GM23338 (cell line): ENCODE measurements at regions not wholly inside any gene's neighbourhood (a gene's known extent, or its start where the extent isn't known, plus 50 kb on each side); places are given as distances from the start of the nearest gene placed in this dataset.
A peak's percentile ranks its signal among the peaks of the same experiment; 100 is the strongest.

ENCODE experiments used
- ATAC-seq: fragments of 200-7000 bp; cut with Tn5 transposase; 3 replicates; pipeline ENCODE4 v1.9.1; 2020
- DNase-seq: peaks from one replicate; pipeline ENCODE4 v3.0.0-alpha.2; 2015; ENCODE audit warnings: low spot score
- H2AFZ ChIP-seq: fragments of 200-600 bp; sonication (generic); 2 replicates; pipeline ENCODE4 v1.8.0; 2016; ENCODE audit warnings: antibody characterized with exemption, mild to moderate bottlenecking, moderate library complexity
- H3F3A ChIP-seq: fragments of 200-600 bp; sonication (generic); replicated peaks from 2 replicates; pipeline ENCODE4 v1.8.0; 2017; ENCODE audit warnings: antibody characterized with exemption, mixed run types, low read depth
- H3K27ac ChIP-seq: fragments of 200-600 bp; sonication (generic); 2 replicates; pipeline ENCODE4 v1.6.1; 2016; ENCODE audit warnings: low read depth
- H3K27me3 ChIP-seq: fragments of 200-600 bp; sonication (generic); 2 replicates; pipeline ENCODE4 v1.8.0; 2016; ENCODE audit warnings: mild to moderate bottlenecking, mixed run types, moderate library complexity; ENCODE audit not compliant: insufficient read depth
- H3K36me3 ChIP-seq: fragments of 200-600 bp; sonication (generic); 2 replicates; pipeline ENCODE4 v1.8.0; 2016; ENCODE audit warnings: mild to moderate bottlenecking; ENCODE audit not compliant: insufficient read depth
- H3K4me1 ChIP-seq: fragments of 200-600 bp; sonication (generic); 2 replicates; pipeline ENCODE4 v1.8.0; 2016; ENCODE audit warnings: mild to moderate bottlenecking, moderate library complexity; ENCODE audit not compliant: insufficient read depth
- H3K4me2 ChIP-seq: fragments of 200-600 bp; sonication (generic); 2 replicates; pipeline ENCODE4 v1.7.1; 2017; ENCODE audit warnings: mixed run types
- H3K4me3 ChIP-seq: fragments of 200-600 bp; sonication (generic); 2 replicates; pipeline ENCODE4 v1.6.1; 2016; ENCODE audit warnings: mixed run types
- H3K79me2 ChIP-seq: fragments of 200-600 bp; sonication (generic); replicated peaks from 2 replicates; pipeline ENCODE4 v1.8.0; 2017; ENCODE audit warnings: mild to moderate bottlenecking; ENCODE audit not compliant: insufficient read depth
- H3K9me2 ChIP-seq: fragments of 200-600 bp; sonication (generic); 2 replicates; pipeline ENCODE4 v1.8.0; 2017; ENCODE audit not compliant: insufficient read depth
- H4K20me1 ChIP-seq: fragments of 200-600 bp; sonication (generic); replicated peaks from 2 replicates; pipeline ENCODE4 v1.8.0; 2017; ENCODE audit warnings: mild to moderate bottlenecking; ENCODE audit not compliant: insufficient read depth
- H3K27ac Mint-ChIP-seq: 2 replicates; pipeline ENCODE4 v1.8.0; 2020; ENCODE audit warnings: inconsistent platforms, mild to moderate bottlenecking, moderate library complexity, mixed read lengths
- H3K27me3 Mint-ChIP-seq: 3 replicates; pipeline ENCODE4 v1.8.0; 2022; ENCODE audit warnings: low read depth, mild to moderate bottlenecking, moderate library complexity, mixed read lengths, inconsistent platforms; ENCODE audit not compliant: insufficient read depth, poor library complexity
- H3K36me3 Mint-ChIP-seq: 3 replicates; pipeline ENCODE4 v1.8.0; 2021; ENCODE audit warnings: low read depth, mild to moderate bottlenecking, inconsistent platforms, moderate library complexity, mixed read lengths
- H3K4me1 Mint-ChIP-seq: 3 replicates; pipeline ENCODE4 v1.8.0; 2020; ENCODE audit warnings: mild to moderate bottlenecking, inconsistent platforms, mixed read lengths
- H3K4me3 Mint-ChIP-seq: 3 replicates; pipeline ENCODE4 v1.8.0; 2021; ENCODE audit warnings: moderate library complexity, mild to moderate bottlenecking, inconsistent platforms, mixed read lengths
- H3K9me3 Mint-ChIP-seq: 3 replicates; pipeline ENCODE4 v1.8.0; 2020; ENCODE audit warnings: moderate library complexity, mild to moderate bottlenecking, inconsistent platforms, mixed read lengths
- CREB1 ChIP-seq: fragments of 250-450 bp; sonication (Bioruptor Pico); IDR thresholded peaks from 2 replicates; pipeline ENCODE4 v1.5.0; 2020; ENCODE audit warnings: low read depth, mild to moderate bottlenecking, moderate library complexity
- EZH2phosphoT487 ChIP-seq: fragments of 200-600 bp; sonication (generic); IDR thresholded peaks from one replicate; pipeline ENCODE4 v1.8.1; 2018; ENCODE audit warnings: antibody characterized with exemption; ENCODE audit not compliant: unreplicated experiment
- JUNB ChIP-seq: IDR thresholded peaks from one replicate; pipeline ENCODE4 v1.6.1; 2016; ENCODE audit warnings: antibody characterized with exemption; ENCODE audit not compliant: unreplicated experiment
- POLR2AphosphoS5 ChIP-seq: IDR thresholded peaks from 2 replicates; pipeline ENCODE4 v1.6.1; 2016; ENCODE audit warnings: antibody characterized with exemption, low read depth
- STAT1 ChIP-seq: IDR thresholded peaks from one replicate; pipeline ENCODE4 v1.6.1; 2016; ENCODE audit warnings: antibody characterized with exemption; ENCODE audit not compliant: unreplicated experiment
- ZNF114 ChIP-seq: fragments of 250-450 bp; sonication (Bioruptor Pico); IDR thresholded peaks from 2 replicates; pipeline ENCODE4 v1.5.0; 2020; ENCODE audit warnings: mild to moderate bottlenecking, moderate library complexity
- ZNF331 ChIP-seq: fragments of 250-450 bp; sonication (Bioruptor Pico); IDR thresholded peaks from 2 replicates; pipeline ENCODE4 v1.5.0; 2020; ENCODE audit warnings: low read depth, mild to moderate bottlenecking, moderate library complexity
- TF ChIP-seq, protein P1 (sequence below): IDR thresholded peaks from one replicate; pipeline ENCODE4 v1.6.1; 2018; ENCODE audit warnings: antibody characterized with exemption; ENCODE audit not compliant: unreplicated experiment
- TF ChIP-seq, protein P2 (sequence below): IDR thresholded peaks from 2 replicates; pipeline ENCODE4 v1.6.1; 2016; ENCODE audit warnings: antibody characterized with exemption
- TF ChIP-seq, protein P3 (sequence below), 2 experiments: fragments of 200-600 bp in 1 of 2; sonication (generic) in 1 of 2; conservative IDR thresholded peaks; 2 replicates each; pipeline versions ENCODE4 v1.5.1 to v1.6.1; 2016 to 2017; ENCODE audit warnings: antibody characterized with exemption in 2 of 2, low read depth in 2 of 2, mild to moderate bottlenecking in 2 of 2, moderate library complexity in 1 of 2

DNA sequence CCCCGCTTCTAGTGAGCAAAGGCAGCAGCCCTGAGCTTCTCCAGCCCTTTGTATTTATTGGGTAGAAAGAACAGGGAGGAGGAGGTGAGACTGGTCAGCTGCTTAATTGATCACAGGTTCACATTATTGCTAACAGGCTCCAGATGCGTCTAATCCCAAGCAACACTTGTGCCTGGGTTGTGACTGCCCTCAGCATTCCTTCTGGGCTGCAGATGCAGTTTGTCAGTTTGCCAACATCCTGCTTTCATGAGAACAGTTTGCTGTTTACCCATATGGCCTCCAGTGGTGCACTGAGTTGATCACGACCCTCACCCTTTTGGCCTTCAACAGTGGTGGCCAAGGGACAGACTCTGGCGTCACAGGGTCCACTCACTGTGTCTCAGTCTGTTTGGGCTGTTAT is 159.5 kb upstream of the ZNF516 start (continued):
- TF ChIP-seq, protein P1, sequence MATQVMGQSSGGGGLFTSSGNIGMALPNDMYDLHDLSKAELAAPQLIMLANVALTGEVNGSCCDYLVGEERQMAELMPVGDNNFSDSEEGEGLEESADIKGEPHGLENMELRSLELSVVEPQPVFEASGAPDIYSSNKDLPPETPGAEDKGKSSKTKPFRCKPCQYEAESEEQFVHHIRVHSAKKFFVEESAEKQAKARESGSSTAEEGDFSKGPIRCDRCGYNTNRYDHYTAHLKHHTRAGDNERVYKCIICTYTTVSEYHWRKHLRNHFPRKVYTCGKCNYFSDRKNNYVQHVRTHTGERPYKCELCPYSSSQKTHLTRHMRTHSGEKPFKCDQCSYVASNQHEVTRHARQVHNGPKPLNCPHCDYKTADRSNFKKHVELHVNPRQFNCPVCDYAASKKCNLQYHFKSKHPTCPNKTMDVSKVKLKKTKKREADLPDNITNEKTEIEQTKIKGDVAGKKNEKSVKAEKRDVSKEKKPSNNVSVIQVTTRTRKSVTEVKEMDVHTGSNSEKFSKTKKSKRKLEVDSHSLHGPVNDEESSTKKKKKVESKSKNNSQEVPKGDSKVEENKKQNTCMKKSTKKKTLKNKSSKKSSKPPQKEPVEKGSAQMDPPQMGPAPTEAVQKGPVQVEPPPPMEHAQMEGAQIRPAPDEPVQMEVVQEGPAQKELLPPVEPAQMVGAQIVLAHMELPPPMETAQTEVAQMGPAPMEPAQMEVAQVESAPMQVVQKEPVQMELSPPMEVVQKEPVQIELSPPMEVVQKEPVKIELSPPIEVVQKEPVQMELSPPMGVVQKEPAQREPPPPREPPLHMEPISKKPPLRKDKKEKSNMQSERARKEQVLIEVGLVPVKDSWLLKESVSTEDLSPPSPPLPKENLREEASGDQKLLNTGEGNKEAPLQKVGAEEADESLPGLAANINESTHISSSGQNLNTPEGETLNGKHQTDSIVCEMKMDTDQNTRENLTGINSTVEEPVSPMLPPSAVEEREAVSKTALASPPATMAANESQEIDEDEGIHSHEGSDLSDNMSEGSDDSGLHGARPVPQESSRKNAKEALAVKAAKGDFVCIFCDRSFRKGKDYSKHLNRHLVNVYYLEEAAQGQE: no peak
- TF ChIP-seq POLR2AphosphoS5 (no peak), EZH2phosphoT487 (no peak), STAT1 (no peak)
- TF ChIP-seq, protein P2, sequence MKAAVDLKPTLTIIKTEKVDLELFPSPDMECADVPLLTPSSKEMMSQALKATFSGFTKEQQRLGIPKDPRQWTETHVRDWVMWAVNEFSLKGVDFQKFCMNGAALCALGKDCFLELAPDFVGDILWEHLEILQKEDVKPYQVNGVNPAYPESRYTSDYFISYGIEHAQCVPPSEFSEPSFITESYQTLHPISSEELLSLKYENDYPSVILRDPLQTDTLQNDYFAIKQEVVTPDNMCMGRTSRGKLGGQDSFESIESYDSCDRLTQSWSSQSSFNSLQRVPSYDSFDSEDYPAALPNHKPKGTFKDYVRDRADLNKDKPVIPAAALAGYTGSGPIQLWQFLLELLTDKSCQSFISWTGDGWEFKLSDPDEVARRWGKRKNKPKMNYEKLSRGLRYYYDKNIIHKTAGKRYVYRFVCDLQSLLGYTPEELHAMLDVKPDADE: no peak

DNA sequence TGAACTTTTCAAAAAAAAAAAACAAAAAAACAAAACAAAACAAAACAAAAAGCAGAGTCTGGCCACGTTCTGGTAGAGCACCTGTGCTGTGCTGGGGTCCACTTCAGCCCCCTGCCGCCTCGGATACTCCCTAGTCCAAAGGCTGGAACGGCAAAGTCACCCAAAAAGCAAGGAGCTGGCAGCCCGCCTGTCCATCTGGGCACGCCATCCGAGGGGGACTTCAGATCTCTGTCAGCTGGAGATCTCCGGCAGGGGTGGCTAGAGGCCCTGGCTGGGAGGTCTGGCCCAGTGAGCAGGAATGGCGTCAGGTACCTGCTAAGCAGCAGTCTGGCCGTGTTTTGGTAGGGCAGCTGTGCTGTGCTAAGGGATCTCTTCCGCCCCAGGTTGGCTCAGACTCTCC is 152.3 kb upstream of the ZNF516 start:
- no peaks in the 10 kb centered on the region for H3K27me3 Mint-ChIP-seq
- no peak overlapping the region for H3K4me2 ChIP-seq
- H3K79me2 ChIP-seq: no peaks in the 10 kb centered on the region
- H3K27ac Mint-ChIP-seq: no peak overlapping the region
- H4K20me1 ChIP-seq: no peaks in the 10 kb centered on the region
- no peaks in the 10 kb centered on the region; the same call in 2 of the 3 replicates for H3K36me3 Mint-ChIP-seq
- no peaks in the 10 kb centered on the region for H3K27me3 ChIP-seq
- H3K4me3 ChIP-seq: no peak overlapping the region
- no peak for DNase-seq
- H3K9me2 ChIP-seq: no peaks in the 10 kb centered on the region
- no peaks in the 10 kb centered on the region for H3K4me1 ChIP-seq
- no peak overlapping the region for H3K4me3 Mint-ChIP-seq
- H2AFZ ChIP-seq: peak overlapping the region; percentile 81; the same call in 1 of the 2 replicates
- H3F3A ChIP-seq: no peaks in the 10 kb centered on the region
- no peaks in the 10 kb centered on the region; the same call in 2 of the 3 replicates for H3K9me3 Mint-ChIP-seq
- no peaks in the 10 kb centered on the region for H3K36me3 ChIP-seq
- ATAC-seq: no peak
- H3K4me1 Mint-ChIP-seq: no peaks in the 10 kb centered on the region
- no peak overlapping the region for H3K27ac ChIP-seq
- no peak for TF ChIP-seq POLR2AphosphoS5
- TF ChIP-seq JUNB: no peak
- no peak for TF ChIP-seq ZNF331 (CRISPR knock-in tag)
- TF ChIP-seq, protein P3, sequence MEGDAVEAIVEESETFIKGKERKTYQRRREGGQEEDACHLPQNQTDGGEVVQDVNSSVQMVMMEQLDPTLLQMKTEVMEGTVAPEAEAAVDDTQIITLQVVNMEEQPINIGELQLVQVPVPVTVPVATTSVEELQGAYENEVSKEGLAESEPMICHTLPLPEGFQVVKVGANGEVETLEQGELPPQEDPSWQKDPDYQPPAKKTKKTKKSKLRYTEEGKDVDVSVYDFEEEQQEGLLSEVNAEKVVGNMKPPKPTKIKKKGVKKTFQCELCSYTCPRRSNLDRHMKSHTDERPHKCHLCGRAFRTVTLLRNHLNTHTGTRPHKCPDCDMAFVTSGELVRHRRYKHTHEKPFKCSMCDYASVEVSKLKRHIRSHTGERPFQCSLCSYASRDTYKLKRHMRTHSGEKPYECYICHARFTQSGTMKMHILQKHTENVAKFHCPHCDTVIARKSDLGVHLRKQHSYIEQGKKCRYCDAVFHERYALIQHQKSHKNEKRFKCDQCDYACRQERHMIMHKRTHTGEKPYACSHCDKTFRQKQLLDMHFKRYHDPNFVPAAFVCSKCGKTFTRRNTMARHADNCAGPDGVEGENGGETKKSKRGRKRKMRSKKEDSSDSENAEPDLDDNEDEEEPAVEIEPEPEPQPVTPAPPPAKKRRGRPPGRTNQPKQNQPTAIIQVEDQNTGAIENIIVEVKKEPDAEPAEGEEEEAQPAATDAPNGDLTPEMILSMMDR (conservative IDR thresholded peaks at IDR 0.05; ENCODE audit: low read depth in 2 of 2): no peak
- TF ChIP-seq, protein P2: no peak
- TF ChIP-seq ZNF114 (CRISPR knock-in tag): no peak
- TF ChIP-seq EZH2phosphoT487: no peak
- TF ChIP-seq CREB1 (CRISPR knock-in tag): no peak
- TF ChIP-seq, protein P1: no peak
- no peak for TF ChIP-seq STAT1
